GM12872 (cell line): ENCODE measurements at regions not wholly inside any gene's neighbourhood (a gene's known extent, or its start where the extent isn't known, plus 50 kb on each side); places are given as distances from the start of the nearest gene placed in this dataset.

Experiments used
- CTCF ChIP-seq: IDR thresholded peaks from 3 replicates; pipeline ENCODE4 v1.5.1; 2011; ENCODE audit warnings: low read depth, mild to moderate bottlenecking, low read length, moderate library complexity; ENCODE audit not compliant: insufficient read depth

- no peak for TF ChIP-seq CTCF
Observed at GRCh38 chr5:34455098-34455497, 201.0 kb upstream of the RAI14 start.

- TF ChIP-seq CTCF, result no peak
Observed at GRCh38 chr5:34459908-34460307, 196.2 kb upstream of the RAI14 start.

GRCh38 chr5:34460496-34460895 is 195.6 kb upstream of the RAI14 start:
- TF ChIP-seq CTCF, result no peak

GRCh38 chr5:34464829-34465228 is 191.3 kb upstream of the RAI14 start:
- TF ChIP-seq CTCF, result no peak

- peak; percentile 29; the same call in 2 of the 3 replicates for TF ChIP-seq CTCF
Observed at GRCh38 chr5:34465301-34465700, 190.8 kb upstream of the RAI14 start.

- TF ChIP-seq CTCF, result no peak
Observed at GRCh38 chr5:34467436-34467835, 188.7 kb upstream of the RAI14 start.

- TF ChIP-seq CTCF, result no peak
Observed at GRCh38 chr5:34469971-34470370, 186.2 kb upstream of the RAI14 start.

GRCh38 chr5:34474573-34475021 is 181.5 kb upstream of the RAI14 start:
- TF ChIP-seq CTCF, result peak; percentile 89
